Bronchial epithelial cell (primary cell): ENCODE measurements at regions not wholly inside any gene's neighbourhood (a gene's known extent, or its start where the extent isn't known, plus 50 kb on each side); places are given as distances from the start of the nearest gene placed in this dataset.
A peak's percentile ranks its signal among the peaks of the same experiment; 100 is the strongest.

Experiments used
- DNase-seq: peaks from one replicate; pipeline ENCODE4 v3.0.0-alpha.2; 2010; ENCODE audit warnings: low read depth
- FAIRE-seq: peaks from 2 replicates; lab custom pipeline; 2011; peaks lifted over from hg19 to GRCh38; lab: Jason Lieb, UNC
- H3K27me3 ChIP-seq: 2 replicates; pipeline ENCODE4 v1.5.1; 2011; ENCODE audit warnings: low read length; ENCODE audit not compliant: control insufficient read depth, insufficient read depth
- H3K36me3 ChIP-seq: 2 replicates; pipeline ENCODE4 v1.5.1; 2011; ENCODE audit warnings: low read length; ENCODE audit not compliant: control insufficient read depth, insufficient read depth
- H3K4me3 ChIP-seq: 2 replicates; pipeline ENCODE4 v1.5.1; 2011; ENCODE audit warnings: mild to moderate bottlenecking, low read depth, low read length, control low read depth
- CTCF ChIP-seq: IDR thresholded peaks from 2 replicates; pipeline ENCODE4 v1.5.1; 2011; ENCODE audit warnings: mild to moderate bottlenecking, moderate library complexity, low read length, control low read depth, inconsistent platforms; ENCODE audit not compliant: insufficient read depth, severe bottlenecking

- no peak for TF ChIP-seq CTCF
- DNase-seq (no peak), FAIRE-seq (no peak)
- peaks cover 3% of the 10 kb centered on the region for H3K27me3 ChIP-seq
- no peak overlapping the region for H3K4me3 ChIP-seq
- H3K36me3 ChIP-seq: no peaks in the 10 kb centered on the region
These were observed 151.7 kb upstream of the PROK2 start for GRCh38 chr3:71936681-71937080.

GRCh38 chr3:71934520-71935270, 149.7 kb upstream of the PROK2 start:
- H3K27me3 ChIP-seq: peaks cover 3% of the 10 kb centered on the region
- H3K36me3 ChIP-seq: no peaks in the 10 kb centered on the region
- H3K4me3 ChIP-seq: no peak overlapping the region
- TF ChIP-seq CTCF: no peak
- DNase-seq (no peak), FAIRE-seq (no peak)

GRCh38 chr3:71931922-71932321, 147.0 kb upstream of the PROK2 start:
- no peak for TF ChIP-seq CTCF
- DNase-seq (no peak), FAIRE-seq (no peak)
- Histone ChIP-seq H3K4me3 (no peak overlapping the region), H3K36me3 (no peaks in the 10 kb centered on the region), H3K27me3 (no peaks in the 10 kb centered on the region)

- DNase-seq (peak; percentile 82), FAIRE-seq (peak; percentile 77)
- peak; percentile 56 for TF ChIP-seq CTCF
- Histone ChIP-seq H3K4me3 (no peak overlapping the region), H3K27me3 (no peaks in the 10 kb centered on the region), H3K36me3 (no peaks in the 10 kb centered on the region)
These were observed 145.4 kb upstream of the PROK2 start for GRCh38 chr3:71930056-71930991.

- H3K36me3 ChIP-seq: no peaks in the 10 kb centered on the region
- FAIRE-seq (no peak), DNase-seq (no peak)
- no peak overlapping the region for H3K4me3 ChIP-seq
- no peak for TF ChIP-seq CTCF
- no peaks in the 10 kb centered on the region for H3K27me3 ChIP-seq
These were observed 143.3 kb upstream of the PROK2 start for GRCh38 chr3:71928212-71928611.
